LoVo (cell line): ENCODE measurements at regions not wholly inside any gene's neighbourhood (a gene's known extent, or its start where the extent isn't known, plus 50 kb on each side); places are given as distances from the start of the nearest gene placed in this dataset.

Experiments used
- DNase-seq: peaks from one replicate; pipeline ENCODE4 v3.0.0-alpha.2; 2016; ENCODE audit warnings: low spot score

GRCh38 chr2:12495247-12495868, 221.4 kb upstream of the TRIB2 start:
- no peak for DNase-seq

GRCh38 chr2:12498286-12498685, 218.4 kb upstream of the TRIB2 start:
- no peak for DNase-seq

- DNase-seq = no peak
Measured at GRCh38 chr2:12498704-12499103, 218.0 kb upstream of the TRIB2 start.

GRCh38 chr2:12500899-12501298, 215.8 kb upstream of the TRIB2 start:
- DNase-seq = no peak

- DNase-seq = no peak
Measured at GRCh38 chr2:12501469-12502158, 215.1 kb upstream of the TRIB2 start.

GRCh38 chr2:12502759-12503158, 214.0 kb upstream of the TRIB2 start:
- no peak for DNase-seq

- DNase-seq = no peak
Measured at GRCh38 chr2:12504443-12504842, 212.3 kb upstream of the TRIB2 start.

GRCh38 chr2:12506846-12507245, 209.9 kb upstream of the TRIB2 start:
- no peak for DNase-seq

- DNase-seq = peak; percentile 23
Measured at GRCh38 chr2:12507295-12507694, 209.4 kb upstream of the TRIB2 start.

GRCh38 chr2:12510070-12510469, 206.7 kb upstream of the TRIB2 start:
- DNase-seq = no peak

GRCh38 chr2:12513339-12513738, 203.4 kb upstream of the TRIB2 start:
- DNase-seq = no peak

- no peak for DNase-seq
Measured at GRCh38 chr2:12514168-12514567, 202.6 kb upstream of the TRIB2 start.

GRCh38 chr2:12514631-12515437, 201.9 kb upstream of the TRIB2 start:
- no peak for DNase-seq

- DNase-seq = no peak
Measured at GRCh38 chr2:12515871-12516270, 200.9 kb upstream of the TRIB2 start.

- DNase-seq = no peak
Measured at GRCh38 chr2:12533337-12534005, 183.3 kb upstream of the TRIB2 start.

GRCh38 chr2:12534646-12535263, 182.0 kb upstream of the TRIB2 start:
- peak; percentile 19 for DNase-seq

- DNase-seq = no peak
Measured at GRCh38 chr2:12536976-12537375, 179.8 kb upstream of the TRIB2 start.

- no peak for DNase-seq
Measured at GRCh38 chr2:12538138-12538694, 178.5 kb upstream of the TRIB2 start.

GRCh38 chr2:12539336-12539735, 177.4 kb upstream of the TRIB2 start:
- no peak for DNase-seq

GRCh38 chr2:12539776-12540562, 176.8 kb upstream of the TRIB2 start:
- DNase-seq = no peak
